H9 (cell line): ENCODE measurements at regions not wholly inside any gene's neighbourhood (a gene's known extent, or its start where the extent isn't known, plus 50 kb on each side); places are given as distances from the start of the nearest gene placed in this dataset.

Source experiments
- DNase-seq: peaks from one replicate; pipeline ENCODE4 v3.0.0-alpha.2; 2017
- H2AFZ ChIP-seq: one replicate; pipeline ENCODE4 v1.6.1; 2013; ENCODE audit warnings: mild to moderate bottlenecking, low read length, control low read depth, moderate library complexity
- H2AK5ac ChIP-seq: 2 replicates; pipeline ENCODE4 v1.6.1; 2013; ENCODE audit warnings: low read length, control low read depth, mixed read lengths; ENCODE audit not compliant: insufficient read length
- H2BK120ac ChIP-seq: one replicate; pipeline ENCODE4 v1.6.1; 2013; ENCODE audit warnings: low read depth, mild to moderate bottlenecking, low read length, control low read depth, inconsistent platforms; ENCODE audit not compliant: poor library complexity, severe bottlenecking
- H2BK12ac ChIP-seq: 2 replicates; pipeline ENCODE4 v1.6.1; 2013; ENCODE audit warnings: low read length, control low read depth, mixed read lengths, low read depth; ENCODE audit not compliant: insufficient read length
- H2BK15ac ChIP-seq: 2 replicates; pipeline ENCODE4 v1.6.1; 2013; ENCODE audit warnings: low read depth, low read length, control low read depth
- H2BK20ac ChIP-seq: one replicate; pipeline ENCODE4 v1.6.1; 2013; ENCODE audit warnings: low read depth, mild to moderate bottlenecking, low read length, control low read depth, inconsistent platforms; ENCODE audit not compliant: poor library complexity, severe bottlenecking
- H2BK5ac ChIP-seq: 2 replicates; pipeline ENCODE4 v1.6.1; 2013; ENCODE audit warnings: low read length, control low read depth, mixed read lengths; ENCODE audit not compliant: insufficient read length
- H3K14ac ChIP-seq: 2 replicates; pipeline ENCODE4 v1.6.1; 2013; ENCODE audit warnings: low read length, control low read depth; ENCODE audit not compliant: insufficient read depth
- H3K18ac ChIP-seq: 2 replicates; pipeline ENCODE4 v1.6.1; 2013; ENCODE audit warnings: low read depth, mild to moderate bottlenecking, mixed read lengths, low read length, control low read depth; ENCODE audit not compliant: insufficient read length
- H3K23ac ChIP-seq: 2 replicates; pipeline ENCODE4 v1.6.1; 2013; ENCODE audit warnings: low read length, control low read depth, mixed read lengths, low read depth; ENCODE audit not compliant: insufficient read length
- H3K23me2 ChIP-seq: 2 replicates; pipeline ENCODE4 v1.6.1; 2013; ENCODE audit warnings: low read depth, mild to moderate bottlenecking, mixed read lengths, low read length, control low read depth; ENCODE audit not compliant: insufficient read length, poor library complexity, severe bottlenecking
- H3K27ac ChIP-seq: 2 replicates; pipeline ENCODE4 v1.5.1; 2013; ENCODE audit warnings: low read length, control low read depth, mixed read lengths, low read depth; ENCODE audit not compliant: insufficient read length
- H3K27me3 ChIP-seq: 2 replicates; pipeline ENCODE4 v1.6.1; 2013; ENCODE audit warnings: low read length, control low read depth, inconsistent platforms; ENCODE audit not compliant: insufficient read depth
- H3K4ac ChIP-seq: 2 replicates; pipeline ENCODE4 v1.6.1; 2013; ENCODE audit warnings: low read depth, mild to moderate bottlenecking, control low read depth, inconsistent platforms, low read length, moderate library complexity
- H3K4me1 ChIP-seq: 2 replicates; pipeline ENCODE4 v1.6.1; 2013; ENCODE audit warnings: low read length, control low read depth, inconsistent platforms; ENCODE audit not compliant: insufficient read depth
- H3K4me2 ChIP-seq: 2 replicates; pipeline ENCODE4 v1.6.1; 2013; ENCODE audit warnings: low read length, control low read depth, mixed read lengths; ENCODE audit not compliant: insufficient read length, insufficient read depth
- H3K56ac ChIP-seq: 2 replicates; pipeline ENCODE4 v1.6.1; 2013; ENCODE audit warnings: low read depth, mild to moderate bottlenecking, mixed read lengths, low read length, control low read depth; ENCODE audit not compliant: insufficient read length
- H3K79me1 ChIP-seq: 2 replicates; pipeline ENCODE4 v1.6.1; 2013; ENCODE audit warnings: low read depth, mild to moderate bottlenecking, moderate library complexity, low read length, control low read depth, inconsistent platforms; ENCODE audit not compliant: insufficient read depth, poor library complexity, severe bottlenecking
- H3K79me2 ChIP-seq: 2 replicates; pipeline ENCODE4 v1.6.1; 2013; ENCODE audit warnings: low read length, control low read depth, inconsistent platforms; ENCODE audit not compliant: insufficient read depth
- H3K9ac ChIP-seq: 2 replicates; pipeline ENCODE4 v1.6.1; 2013; ENCODE audit warnings: low read length, control low read depth, mixed read lengths; ENCODE audit not compliant: insufficient read length; ENCODE audit errors: extremely low read depth
- H3K9me3 ChIP-seq: one replicate; pipeline ENCODE4 v1.6.1; 2013; ENCODE audit warnings: low read depth, low read length, inconsistent platforms; ENCODE audit not compliant: control insufficient read depth
- H3T11ph ChIP-seq: one replicate; pipeline ENCODE4 v1.6.1; 2013; ENCODE audit warnings: mild to moderate bottlenecking, low read length, control low read depth, inconsistent platforms
- H4K20me1 ChIP-seq: one replicate; pipeline ENCODE4 v1.6.1; 2013; ENCODE audit not compliant: control insufficient read depth, insufficient read length, insufficient read depth
- H4K5ac ChIP-seq: 2 replicates; pipeline ENCODE4 v1.6.1; 2013; ENCODE audit warnings: low read depth, mild to moderate bottlenecking, mixed read lengths, low read length, control low read depth; ENCODE audit not compliant: insufficient read length
- H4K8ac ChIP-seq: replicated peaks from 2 replicates; pipeline ENCODE4 v1.6.1; 2013; ENCODE audit warnings: low read length, control low read depth, mixed read lengths, low read depth; ENCODE audit not compliant: insufficient read length
- H4K91ac ChIP-seq: 2 replicates; pipeline ENCODE4 v1.6.1; 2013; ENCODE audit warnings: low read depth, mild to moderate bottlenecking, moderate library complexity, mixed read lengths, low read length, control low read depth; ENCODE audit not compliant: insufficient read length
- H3K27ac Mint-ChIP-seq, 3 experiments: 2 replicates in 2 of 3; 3 replicates in 1 of 3; pipeline ENCODE4 v1.8.0; 2020 to 2021; ENCODE audit warnings: mixed read lengths in 3 of 3, mild to moderate bottlenecking in 1 of 3, moderate library complexity in 1 of 3
- H3K27me3 Mint-ChIP-seq: 2 replicates; pipeline ENCODE4 v1.8.0; 2021; ENCODE audit warnings: low read depth, mild to moderate bottlenecking, moderate library complexity, mixed read lengths
- H3K36me3 Mint-ChIP-seq, 3 experiments: 2 replicates in 2 of 3; 3 replicates in 1 of 3; pipeline ENCODE4 v1.8.0; 2020 to 2021; ENCODE audit warnings: low read depth in 3 of 3, mixed read lengths in 3 of 3; ENCODE audit not compliant: insufficient read depth in 1 of 3
- H3K4me1 Mint-ChIP-seq, 2 experiments: 2 replicates each; pipeline ENCODE4 v1.8.0; 2020; ENCODE audit warnings: mixed read lengths in 2 of 2
- H3K4me3 Mint-ChIP-seq, 2 experiments: 2 replicates in 1 of 2; 3 replicates in 1 of 2; pipeline ENCODE4 v1.8.0; 2020 to 2021; ENCODE audit warnings: mild to moderate bottlenecking in 2 of 2, mixed read lengths in 2 of 2, moderate library complexity in 1 of 2
- H3K9me3 Mint-ChIP-seq, 2 experiments: 2 replicates in 1 of 2; 3 replicates in 1 of 2; pipeline ENCODE4 v1.8.0; 2020; ENCODE audit warnings: mild to moderate bottlenecking in 2 of 2, mixed read lengths in 2 of 2, moderate library complexity in 1 of 2
- CTCF ChIP-seq: fragments of 200-600 bp; sonication (generic); conservative IDR thresholded peaks from 3 replicates; pipeline ENCODE4 v1.8.0; 2021; ENCODE audit warnings: antibody characterized with exemption, mild to moderate bottlenecking
- WGBS: extraction: QIAGEN DNeasy Blood & Tissue Kit; methylation state at CpG from one replicate; pipeline ENCODE4 v1.1.7; 2013; ENCODE audit warnings: missing lambda C conversion rate, low lambda C conversion rate, mixed read lengths; ENCODE audit not compliant: insufficient read length; ENCODE audit errors: extremely low coverage; 5-methylcytosine and 5-hydroxymethylcytosine counted together

GRCh38 chrX:4932790-4933189 is 1219.3 kb upstream of the PRKX start:
- Histone ChIP-seq H3T11ph (no peak overlapping the region), H2BK120ac (no peak overlapping the region), H3K27me3 (no peaks in the 10 kb centered on the region), H4K91ac (no peak overlapping the region), H2BK12ac (no peak overlapping the region), H4K5ac (no peak overlapping the region), H3K4me1 (no peaks in the 10 kb centered on the region), H2AFZ (no peak overlapping the region), H3K79me1 (no peaks in the 10 kb centered on the region), H3K4me2 (no peak overlapping the region), H4K8ac (no peak overlapping the region), H3K79me2 (no peaks in the 10 kb centered on the region), H2BK15ac (no peak overlapping the region), H3K14ac (no peak overlapping the region), H3K18ac (no peak overlapping the region), H4K20me1 (no peaks in the 10 kb centered on the region), H2BK20ac (no peak overlapping the region), H3K4ac (no peak overlapping the region), H2AK5ac (no peak overlapping the region), H3K23ac (no peak overlapping the region), H3K23me2 (no peaks in the 10 kb centered on the region), H3K27ac (no peak overlapping the region), H2BK5ac (no peak overlapping the region), H3K56ac (no peak overlapping the region), H3K9me3 (no peaks in the 10 kb centered on the region), H3K9ac (no peak overlapping the region)
- WGBS, result no CpG with 5 or more reads among the region's 5 CpGs
- no peak for DNase-seq
- peaks cover 0 to 6% of the 10 kb centered on the region in 2 experiments; a peak in 1 of 4 replicates for H3K4me1 Mint-ChIP-seq
- H3K9me3 Mint-ChIP-seq, result peaks cover 0 to 2% of the 10 kb centered on the region in 2 experiments; a peak in 1 of 5 replicates
- H3K27me3 Mint-ChIP-seq, result no peaks in the 10 kb centered on the region
- H3K27ac Mint-ChIP-seq, result no peak overlapping the region
- no peaks in the 10 kb centered on the region for H3K36me3 Mint-ChIP-seq
- TF ChIP-seq CTCF, result no peak
- no peak overlapping the region for H3K4me3 Mint-ChIP-seq
